CD4-positive, alpha-beta T cell treated with Interleukin-15 for 1 hour (primary cell): ENCODE measurements at regions not wholly inside any gene's neighbourhood (a gene's known extent, or its start where the extent isn't known, plus 50 kb on each side); places are given as distances from the start of the nearest gene placed in this dataset.
"Not testable (repeated sequence)": the region's sequence is repeated elsewhere in the genome, so short reads cannot be mapped to it uniquely, and the experiment has no call there.

Source experiments
- DNase-seq: peaks from one replicate; pipeline ENCODE4 v3.0.0-alpha.2; 2020

- DNase-seq: no peak
Measured at GRCh38 chr6:66340736-66341135, 633.7 kb upstream of the EYS start.

DNA sequence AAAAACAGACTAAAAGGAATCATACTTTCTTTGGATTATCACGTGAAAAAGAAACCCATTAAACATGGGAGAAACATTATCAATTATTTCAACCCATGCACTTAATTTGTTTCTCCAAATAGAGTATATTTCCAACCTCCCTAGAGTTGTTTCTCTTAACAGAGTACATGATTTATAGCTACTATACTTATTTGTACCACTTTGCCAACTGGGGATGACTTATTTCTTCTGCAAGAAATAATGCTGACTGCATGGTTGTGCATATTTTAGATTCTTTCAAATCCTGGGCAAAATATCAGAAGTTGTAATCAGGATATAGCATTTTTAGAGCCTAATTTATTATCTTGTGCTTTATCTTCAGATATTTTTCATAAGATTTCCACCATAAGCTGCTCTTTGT is 629.1 kb upstream of the EYS start:
- no peak for DNase-seq

DNA sequence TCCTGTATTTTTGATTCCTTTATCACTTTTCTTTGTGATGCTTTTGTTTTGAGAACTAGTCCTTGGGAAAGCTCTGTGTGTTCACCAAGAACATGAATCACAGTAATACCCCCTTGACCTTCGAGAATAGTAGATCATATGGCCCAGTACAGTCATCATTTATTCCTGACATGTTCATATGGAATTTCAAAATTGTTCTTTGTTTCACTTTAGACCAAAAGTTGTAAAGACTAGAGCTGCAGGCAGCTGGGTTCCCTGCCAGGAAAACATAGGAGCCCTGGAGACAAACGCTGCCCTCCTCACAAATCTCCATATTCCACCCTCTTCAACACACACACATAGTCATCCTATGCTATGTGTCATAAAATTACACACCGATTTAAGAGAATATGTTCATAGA is 621.2 kb upstream of the EYS start:
- no peak for DNase-seq

DNA sequence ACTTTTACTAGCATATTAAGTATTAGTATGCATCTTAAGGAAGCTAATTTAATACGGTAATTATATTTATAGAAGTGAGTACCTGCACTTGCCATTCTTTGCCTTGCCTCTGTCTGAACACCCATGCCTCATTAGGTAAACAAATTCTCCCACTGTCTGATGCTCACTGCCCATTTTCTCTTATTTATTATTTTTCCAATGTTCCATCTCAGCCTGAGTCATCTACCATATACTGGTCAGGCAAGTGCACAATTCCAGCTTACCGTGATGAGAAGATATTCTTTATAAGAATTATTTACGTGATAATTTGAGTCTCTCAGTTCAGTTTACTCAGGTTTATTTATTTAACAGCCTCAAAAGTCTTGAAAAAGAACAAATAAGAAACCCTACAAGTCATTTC is 619.2 kb upstream of the EYS start:
- no peak for DNase-seq

DNA sequence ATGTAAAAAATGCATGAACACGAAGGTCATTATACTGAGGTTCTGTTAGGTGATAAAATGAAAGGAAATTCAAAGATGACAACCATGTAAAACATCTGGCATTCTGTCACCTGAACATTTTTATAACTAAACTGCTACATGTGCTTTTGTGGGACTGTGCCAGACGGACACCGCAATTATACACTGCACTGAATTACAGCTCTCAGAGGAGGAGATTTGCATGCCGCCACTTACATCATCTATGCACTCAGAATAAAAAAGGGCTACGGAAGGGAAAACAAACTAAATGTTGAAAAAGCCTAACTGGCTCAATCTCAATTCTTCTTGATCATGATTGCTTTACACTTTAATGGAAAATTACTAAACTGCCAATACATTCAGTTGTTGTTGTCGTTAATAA is 614.0 kb upstream of the EYS start:
- no peak for DNase-seq

- DNase-seq: no peak
Measured at GRCh38 chr6:66307490-66307889, 600.5 kb upstream of the EYS start.

DNA sequence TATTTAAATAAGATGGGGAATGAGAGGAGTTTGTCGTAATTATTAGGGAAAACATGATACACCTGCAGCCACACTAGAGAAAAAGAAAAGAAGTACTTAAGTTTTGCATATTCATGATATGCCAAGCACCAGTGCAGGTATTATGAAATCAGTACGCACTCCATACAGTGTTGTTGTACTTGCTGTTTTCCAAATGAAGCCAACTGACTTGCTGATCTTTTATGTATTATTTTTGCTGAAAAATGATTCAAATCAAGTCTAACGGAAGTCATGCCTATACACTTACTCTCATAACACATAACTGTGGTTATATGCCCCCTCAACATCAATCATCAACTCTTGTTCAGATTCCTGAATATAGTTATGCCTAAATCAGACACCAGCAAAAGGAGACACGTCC is 584.9 kb upstream of the EYS start:
- DNase-seq: no peak

- no peak for DNase-seq
Measured at GRCh38 chr6:66289889-66290288, 582.9 kb upstream of the EYS start.

GRCh38 chr6:66278115-66278514 is 571.1 kb upstream of the EYS start:
- DNase-seq: no peak

DNA sequence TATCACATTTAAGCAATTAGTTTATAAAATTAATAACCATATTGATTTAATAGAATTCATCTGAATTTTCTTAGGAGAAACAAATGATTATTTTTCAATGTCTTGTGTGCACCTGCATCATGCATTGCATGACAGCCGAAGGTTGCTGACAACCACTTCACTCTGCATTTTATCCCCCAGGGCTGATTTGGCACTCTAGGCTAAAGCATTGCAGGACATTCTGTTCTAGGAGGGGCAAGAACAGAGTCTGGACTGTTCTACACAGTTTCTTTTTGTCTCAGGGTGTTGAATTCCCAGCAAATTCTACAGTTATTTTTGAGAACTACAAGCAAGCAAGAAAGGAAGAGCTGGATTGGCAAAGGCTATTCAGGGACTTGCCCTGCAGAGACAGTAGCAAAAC is 570.4 kb upstream of the EYS start:
- no peak for DNase-seq

DNA sequence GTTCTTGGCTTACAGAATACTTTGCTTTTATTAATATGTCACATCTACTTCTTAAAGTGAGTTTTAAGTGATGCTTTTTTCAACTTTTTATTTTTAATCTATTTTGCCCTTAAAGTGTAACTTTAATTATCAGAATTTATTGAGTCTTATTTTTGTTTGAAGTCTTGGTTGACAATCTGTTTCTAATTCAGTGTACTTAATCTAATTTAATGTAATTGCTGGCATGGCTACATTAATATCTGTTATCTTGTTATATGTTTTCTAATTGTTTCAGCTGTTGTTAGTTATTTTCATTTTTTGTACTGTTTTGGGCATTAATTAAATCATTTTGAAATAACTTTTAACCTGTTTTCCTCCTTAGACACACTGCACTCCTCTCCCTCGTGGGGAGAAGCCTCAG is 558.7 kb upstream of the EYS start:
- no peak for DNase-seq

DNA sequence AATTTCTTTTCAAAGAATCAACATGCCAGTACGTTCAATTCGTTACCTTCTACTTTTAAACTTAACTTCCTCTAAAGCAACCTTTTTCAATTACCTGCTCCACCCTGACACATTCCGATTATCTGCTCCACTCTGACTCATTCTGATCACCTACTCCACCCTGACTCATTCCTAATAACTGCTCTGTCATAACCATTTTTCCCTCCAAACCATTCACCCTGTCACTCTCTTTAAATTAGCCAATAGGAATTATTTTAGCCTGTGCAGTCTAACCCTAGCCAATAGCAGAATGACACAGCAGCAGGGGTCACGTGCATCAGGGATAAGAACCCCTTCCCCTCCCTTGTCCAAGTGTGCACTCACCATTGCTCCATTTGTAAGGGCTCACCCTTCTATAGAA is 557.4 kb upstream of the EYS start:
- no peak for DNase-seq

DNA sequence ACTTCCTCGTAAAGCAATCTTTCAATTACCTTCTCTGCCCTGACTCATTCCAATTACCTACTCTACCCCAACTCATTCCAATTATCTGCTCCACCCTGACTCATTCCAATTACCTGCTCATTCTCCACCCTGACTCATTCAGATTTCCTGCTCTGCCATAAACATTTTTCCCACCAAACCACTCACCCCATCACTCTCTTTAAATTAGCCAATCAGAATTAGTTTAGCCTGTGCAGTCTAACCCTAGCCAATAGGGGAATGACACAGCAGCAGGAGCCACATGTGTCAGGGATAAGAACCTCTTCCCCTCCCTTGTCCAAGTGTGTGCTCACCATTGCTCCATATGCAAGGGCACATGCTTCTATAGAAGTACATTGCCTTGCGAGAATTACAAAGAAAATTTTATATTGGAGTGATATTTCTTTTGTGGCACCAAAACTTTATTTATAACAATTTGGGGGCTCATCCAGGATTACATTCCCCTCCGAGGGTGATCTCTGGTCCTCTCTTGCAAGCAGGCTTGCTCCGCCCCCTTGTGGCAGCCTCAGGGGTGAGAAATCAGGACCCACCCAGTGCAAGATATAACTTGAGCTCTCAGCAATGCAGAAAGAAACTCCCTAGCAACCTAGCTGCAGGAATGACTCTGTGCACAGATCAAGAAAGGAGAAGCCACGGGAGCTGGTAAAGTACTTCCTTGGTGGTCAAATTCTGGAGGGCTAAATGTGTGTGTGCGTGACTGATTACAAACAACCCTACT is 551.9 kb upstream of the EYS start:
- DNase-seq: not testable (repeated sequence)

- no peak for DNase-seq
Measured at GRCh38 chr6:66245231-66245630, 538.2 kb upstream of the EYS start.

- DNase-seq: no peak
Measured at GRCh38 chr6:66238851-66239250, 531.8 kb upstream of the EYS start.

DNA sequence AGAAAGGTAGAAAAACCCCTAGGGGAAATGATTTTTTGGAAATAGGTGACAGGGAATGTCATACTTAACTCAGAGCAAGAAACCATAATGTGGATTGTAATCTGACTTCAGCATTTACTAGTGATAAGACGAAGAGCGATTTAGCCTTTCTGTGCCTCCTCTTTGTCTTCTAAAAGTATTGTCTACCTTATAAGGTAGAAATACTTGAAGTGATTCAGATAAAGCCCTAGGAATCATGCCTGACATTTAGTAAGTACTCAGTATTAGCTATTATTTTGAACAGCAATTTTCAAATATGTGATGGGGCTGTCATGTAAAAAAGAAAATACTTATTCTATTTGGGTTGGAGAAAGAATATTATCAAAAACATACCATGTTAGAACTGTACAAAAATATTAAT is 525.9 kb upstream of the EYS start:
- DNase-seq: no peak

- no peak for DNase-seq
Measured at GRCh38 chr6:66230591-66230990, 523.6 kb upstream of the EYS start.

- no peak for DNase-seq
Measured at GRCh38 chr6:66226109-66226508, 519.1 kb upstream of the EYS start.

DNA sequence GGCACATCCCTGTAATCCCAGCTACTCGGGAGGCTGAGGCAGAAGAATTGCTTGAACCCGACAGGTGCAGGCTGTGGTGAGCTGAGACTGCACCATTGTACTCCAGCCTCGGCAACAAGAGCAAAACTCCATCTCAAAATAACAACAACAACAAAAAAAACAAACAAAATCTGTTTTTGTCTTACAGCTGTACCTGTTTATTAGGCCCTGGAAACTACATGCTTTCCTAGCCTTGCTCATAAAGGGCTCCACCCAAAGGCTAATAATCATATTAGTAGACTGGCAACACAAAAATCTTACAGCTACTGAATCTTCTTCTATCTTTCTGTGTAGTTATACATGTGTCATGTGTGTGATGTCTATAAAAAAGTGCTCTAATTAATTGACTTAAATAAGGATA is 503.9 kb upstream of the EYS start:
- no peak for DNase-seq

DNA sequence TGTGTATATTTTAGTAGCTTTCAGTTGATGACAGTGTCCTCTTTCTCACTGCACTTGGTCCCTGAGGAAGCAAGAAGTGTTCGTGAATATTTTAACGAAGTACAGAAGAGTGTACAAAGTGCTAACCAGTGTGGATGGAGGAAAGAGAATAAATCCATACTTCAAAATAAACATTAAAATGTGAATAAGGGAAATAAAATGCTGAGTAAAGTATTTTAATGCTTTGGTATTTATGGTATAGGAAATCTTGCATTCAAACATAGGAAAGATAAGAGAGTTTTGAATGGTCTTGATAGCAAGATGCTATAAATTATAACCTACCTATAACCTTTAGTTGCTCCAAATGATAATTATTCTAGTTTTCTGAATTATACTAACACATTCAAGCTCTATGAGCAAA is 493.4 kb upstream of the EYS start:
- DNase-seq: no peak

- DNase-seq: no peak
Measured at GRCh38 chr6:66199171-66199570, 492.1 kb upstream of the EYS start.

DNA sequence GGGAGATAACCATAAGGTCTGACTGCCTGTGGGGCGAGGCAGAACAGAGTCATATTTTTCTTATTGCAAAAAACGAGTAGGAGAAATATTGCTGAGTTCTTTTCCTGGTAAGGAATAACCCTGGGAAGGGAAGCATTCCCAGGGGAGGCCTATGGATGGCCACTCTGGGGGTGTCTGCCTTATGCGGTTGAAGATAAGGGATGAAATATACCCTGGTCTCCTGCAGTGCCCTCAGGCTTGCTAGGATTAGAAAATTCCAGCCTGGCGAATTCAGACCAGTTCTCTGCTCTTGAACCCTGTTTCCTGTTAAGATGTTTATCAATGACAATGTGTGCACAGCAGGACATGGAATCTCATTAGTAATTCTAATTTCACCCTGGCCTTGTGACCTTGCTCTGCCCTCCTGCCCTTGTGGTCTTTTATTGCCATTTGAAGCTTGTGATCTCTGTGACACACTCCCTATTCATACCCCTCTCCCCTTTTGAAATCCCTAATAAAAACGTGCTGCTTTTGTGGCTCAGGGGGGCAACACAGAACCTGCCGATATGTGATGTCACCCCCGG is 491.1 kb upstream of the EYS start:
- no peak for DNase-seq

GRCh38 chr6:66190858-66191257 is 483.8 kb upstream of the EYS start:
- DNase-seq: no peak

GRCh38 chr6:66189915-66190314 is 482.9 kb upstream of the EYS start:
- DNase-seq: no peak

DNA sequence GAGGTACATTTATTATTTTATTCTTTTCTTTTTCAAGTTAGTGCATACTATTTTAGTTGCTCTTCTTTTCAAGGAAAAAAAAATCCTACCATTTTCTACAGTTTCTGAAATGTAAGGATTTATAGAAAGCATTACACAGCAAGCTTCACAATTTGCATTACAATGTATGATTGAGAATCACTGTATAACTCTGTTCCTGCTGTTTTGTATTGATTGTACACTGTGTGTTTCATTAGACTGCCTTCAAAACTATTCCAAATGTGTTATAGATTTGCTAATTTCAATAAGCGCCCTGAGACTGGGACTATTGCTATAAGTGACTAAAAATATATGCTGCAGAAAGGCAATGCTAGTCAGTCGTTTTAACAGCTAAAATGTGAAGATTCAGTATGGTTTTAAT is 479.7 kb upstream of the EYS start:
- DNase-seq: no peak
